ENCODE measurements at regions not wholly inside any gene's neighbourhood (a gene's known extent, or its start where the extent isn't known, plus 50 kb on each side); places are given as distances from the start of the nearest gene placed in this dataset.
A peak's percentile ranks its signal among the peaks of the same experiment; 100 is the strongest.

DNA sequence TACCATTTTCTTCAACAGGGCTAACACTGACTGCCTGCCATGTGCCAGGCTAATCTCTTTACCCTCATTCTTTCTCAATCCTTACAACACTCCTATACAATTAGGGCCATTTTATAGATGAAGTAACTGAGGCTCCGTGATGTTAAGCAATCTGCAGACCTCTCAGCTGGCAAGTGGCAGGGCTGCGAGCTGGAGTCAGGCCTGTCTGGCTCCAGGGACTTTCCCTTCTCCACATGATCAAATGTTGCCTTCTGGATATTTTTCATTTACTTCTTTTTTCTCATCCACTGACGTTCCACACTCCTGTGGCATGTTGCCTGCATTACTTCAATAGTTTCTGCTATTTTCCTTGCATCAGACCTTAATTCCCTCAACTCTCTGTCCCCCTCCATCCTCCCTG lies 55.2 kb upstream of the TAGAP start:
- DNase-seq (ENCODE audit: low read depth in 2 of 2): no peak

- no peak for DNase-seq (ENCODE audit: low read depth in 2 of 2)
Observed at GRCh38 chr6:159099276-159099675, 54.5 kb upstream of the TAGAP start.

DNA sequence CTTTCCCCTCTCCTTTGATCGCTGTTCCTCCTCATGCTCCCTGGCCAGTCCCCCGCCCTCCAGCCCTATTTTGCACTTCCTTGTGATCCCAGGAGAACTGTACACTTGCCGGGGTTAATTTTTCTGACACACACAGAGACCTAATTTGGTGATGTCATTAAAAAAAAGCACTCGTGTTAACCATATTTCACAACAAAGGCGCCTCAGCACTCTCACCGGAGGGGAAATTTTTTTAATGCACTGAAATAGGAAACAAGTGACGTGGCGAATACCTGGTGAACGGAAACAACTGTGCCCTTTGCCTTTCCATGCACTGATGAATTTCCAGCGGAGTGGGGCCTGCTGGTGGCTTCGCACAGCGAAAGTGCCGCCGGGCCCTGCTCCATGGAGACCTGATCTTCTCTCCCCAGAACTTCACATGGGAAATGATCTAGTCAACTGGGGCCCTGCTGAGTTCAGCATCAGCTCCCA lies 53.9 kb upstream of the TAGAP start:
- peak in 1 of 2 donors; percentile 55 for DNase-seq (ENCODE audit: low read depth in 2 of 2)

- no peak for DNase-seq (ENCODE audit: low read depth in 2 of 2)
Observed at GRCh38 chr6:159097256-159097655, 52.5 kb upstream of the TAGAP start.

DNA sequence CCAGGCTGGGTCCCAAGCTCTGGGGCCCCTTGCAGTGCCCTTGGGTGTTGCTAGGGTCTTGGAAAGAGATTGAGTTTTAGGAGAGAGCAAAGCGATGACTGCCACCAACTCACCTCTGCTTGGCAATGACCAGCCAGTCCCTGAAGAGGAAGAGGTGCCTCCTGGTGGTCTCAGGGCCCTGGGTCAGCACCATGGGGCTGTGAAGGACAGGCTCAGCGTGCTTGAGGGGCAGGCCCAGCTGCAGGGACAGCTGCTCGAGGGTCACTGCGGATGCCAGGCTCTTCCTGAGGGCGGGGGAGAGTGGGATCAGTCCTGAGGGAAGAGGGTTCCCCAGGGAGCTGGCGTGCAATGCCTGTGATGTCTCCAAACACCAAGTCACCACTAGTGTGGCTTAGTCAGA lies 50.8 kb upstream of the TAGAP start:
- no peak for DNase-seq (ENCODE audit: low read depth in 2 of 2)

DNA sequence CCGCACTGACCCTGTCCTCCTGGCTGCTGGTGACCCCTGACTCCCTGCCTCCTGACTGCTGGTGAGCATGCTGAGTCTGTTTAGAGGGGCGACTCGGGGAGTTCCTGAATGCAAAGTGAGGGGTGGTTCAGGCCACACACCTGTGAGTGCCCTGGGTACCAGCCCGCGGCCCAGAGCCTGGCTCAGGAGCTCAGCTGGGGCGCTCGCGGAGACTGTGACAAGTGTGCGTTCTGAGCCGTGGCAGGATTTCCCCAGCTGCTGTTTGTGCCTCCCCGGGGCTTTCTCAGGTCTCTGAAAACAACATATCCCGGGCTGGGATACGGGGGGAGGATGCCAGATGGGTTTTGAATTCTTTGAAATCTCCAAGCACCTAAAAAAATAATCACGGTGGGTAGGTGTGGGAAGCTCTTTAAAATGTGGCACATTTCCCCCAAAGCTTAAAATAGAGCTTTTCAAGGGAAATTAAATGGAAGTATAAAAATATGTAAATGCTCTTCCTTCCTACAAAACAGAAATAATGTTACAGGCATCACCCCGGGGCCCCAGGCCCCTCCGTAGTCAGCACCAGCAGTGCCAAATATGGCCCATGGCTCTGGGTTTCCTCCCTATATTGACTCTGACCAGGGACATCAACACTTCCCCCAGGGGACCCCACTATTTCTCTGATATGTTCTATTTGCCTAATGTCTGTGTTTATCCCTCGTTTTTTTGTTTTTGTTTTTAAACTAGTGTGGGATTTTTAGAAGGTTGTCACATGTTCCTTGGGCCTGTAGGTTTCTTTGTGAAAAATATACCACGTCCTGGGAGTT lies 49.9 kb upstream of the TAGAP start:
- no peak for DNase-seq (ENCODE audit: low read depth in 2 of 2)

All from dermis microvascular lymphatic vessel endothelial cell (primary cell).